ENCODE measurements at regions not wholly inside any gene's neighbourhood (a gene's known extent, or its start where the extent isn't known, plus 50 kb on each side); places are given as distances from the start of the nearest gene placed in this dataset.
A peak's percentile ranks its signal among the peaks of the same experiment; 100 is the strongest.

DNA sequence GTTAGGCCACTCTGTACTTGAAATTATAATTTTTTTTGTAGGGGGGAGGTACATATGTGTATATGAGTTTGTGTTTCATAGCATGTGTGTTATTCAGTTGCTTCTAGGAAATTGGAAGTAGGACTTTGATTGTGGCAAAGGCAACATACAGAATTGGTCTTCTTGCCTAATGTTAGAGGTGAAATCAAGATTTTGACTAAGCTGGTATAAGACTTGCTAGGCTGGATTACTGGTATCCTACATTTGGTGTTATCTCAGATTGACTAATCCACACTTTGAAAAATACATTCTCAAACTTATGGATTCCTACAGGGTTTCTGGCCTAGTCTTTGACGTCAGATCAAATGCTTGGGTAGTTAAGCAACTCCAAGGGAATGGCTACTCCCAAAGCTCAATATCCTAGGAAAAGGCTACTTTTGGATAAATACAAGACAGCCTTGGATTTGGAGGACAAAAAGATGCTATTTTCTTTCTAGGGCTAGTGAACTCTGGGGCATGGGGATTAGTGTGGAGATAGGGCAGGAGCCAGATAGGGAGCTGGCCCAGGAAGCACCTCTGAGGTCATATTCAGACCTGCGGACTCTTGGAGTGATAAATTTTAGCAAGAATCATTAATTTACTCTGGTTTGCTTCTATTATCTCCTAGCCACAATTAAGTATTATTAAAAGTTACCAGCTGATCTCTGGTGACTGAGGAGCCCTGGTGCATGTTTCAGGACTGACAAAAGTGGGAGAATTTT lies 144.0 kb upstream of the RPS23 start:
- H3K9ac ChIP-seq (ENCODE audit: low read length) = no peak overlapping the region
- H3K4me1 ChIP-seq (ENCODE audit: control insufficient read depth in 1 of 2, insufficient read depth in 2 of 2, low read length in 2 of 2) = peaks cover 0 to 71% of the 10 kb centered on the region in 2 experiments; a peak in 2 of 4 replicates
- H3K9me3 ChIP-seq (ENCODE audit: control insufficient read depth in 1 of 2, insufficient read depth in 1 of 2, low read depth in 1 of 2, low read length in 2 of 2) = no peaks in the 10 kb centered on the region
- no peak overlapping the region for H2AFZ ChIP-seq (ENCODE audit: low read depth, low read length, poor library complexity, severe bottlenecking)
- H3K27me3 ChIP-seq (ENCODE audit: insufficient read depth, low read length) = no peaks in the 10 kb centered on the region
- peak overlapping the region; percentile 65; the same call in 1 of the 2 replicates for H3K4me2 ChIP-seq (ENCODE audit: low read length)
- DNase-seq (ENCODE audit: low read depth, low spot score) = no peak
- ChIA-PET CTCF (no interaction called here), RAD21 (ENCODE audit: low non-redundant PET in 1 of 2, low total read pairs in 2 of 2, uncharacterized antibody in 2 of 2, unreplicated experiment in 2 of 2) (no interaction called here), POLR2A (no interaction called here)
- H3K4me3 ChIP-seq (replicated peaks in 1 of 2; ENCODE audit: low read depth in 1 of 2, low read length in 2 of 2) = no peak overlapping the region
- no peak overlapping the region for H3K27ac ChIP-seq (ENCODE audit: low read depth, low read length)
- TF ChIP-seq, protein P1, sequence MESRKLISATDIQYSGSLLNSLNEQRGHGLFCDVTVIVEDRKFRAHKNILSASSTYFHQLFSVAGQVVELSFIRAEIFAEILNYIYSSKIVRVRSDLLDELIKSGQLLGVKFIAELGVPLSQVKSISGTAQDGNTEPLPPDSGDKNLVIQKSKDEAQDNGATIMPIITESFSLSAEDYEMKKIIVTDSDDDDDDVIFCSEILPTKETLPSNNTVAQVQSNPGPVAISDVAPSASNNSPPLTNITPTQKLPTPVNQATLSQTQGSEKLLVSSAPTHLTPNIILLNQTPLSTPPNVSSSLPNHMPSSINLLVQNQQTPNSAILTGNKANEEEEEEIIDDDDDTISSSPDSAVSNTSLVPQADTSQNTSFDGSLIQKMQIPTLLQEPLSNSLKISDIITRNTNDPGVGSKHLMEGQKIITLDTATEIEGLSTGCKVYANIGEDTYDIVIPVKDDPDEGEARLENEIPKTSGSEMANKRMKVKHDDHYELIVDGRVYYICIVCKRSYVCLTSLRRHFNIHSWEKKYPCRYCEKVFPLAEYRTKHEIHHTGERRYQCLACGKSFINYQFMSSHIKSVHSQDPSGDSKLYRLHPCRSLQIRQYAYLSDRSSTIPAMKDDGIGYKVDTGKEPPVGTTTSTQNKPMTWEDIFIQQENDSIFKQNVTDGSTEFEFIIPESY (IDR thresholded peaks at IDR 0.05; ENCODE audit: extremely low read depth, insufficient replicate concordance, low read length) = no peak
- TF ChIP-seq JUND (IDR thresholded peaks at IDR 0.05) (no peak), CBX3 (IDR thresholded peaks at IDR 0.05; ENCODE audit: low read depth) (no peak), ZFX (IDR thresholded peaks at IDR 0.05) (no peak), POLR2AphosphoS5 (IDR thresholded peaks at IDR 0.05; ENCODE audit: low read depth, low read length) (no peak), SRF (IDR thresholded peaks at IDR 0.05; ENCODE audit: low read depth) (no peak)
- H3K36me3 ChIP-seq (ENCODE audit: control insufficient read depth in 1 of 2, insufficient read depth in 2 of 2, low read length in 2 of 2) = no peaks in the 10 kb centered on the region
- no peaks in the 10 kb centered on the region for H3K9me2 ChIP-seq (ENCODE audit: insufficient read depth)
- H3K79me2 ChIP-seq (ENCODE audit: insufficient read depth, low read length) = no peaks in the 10 kb centered on the region
- ATAC-seq = no peak
- no peaks in the 10 kb centered on the region for H4K20me1 ChIP-seq (ENCODE audit: insufficient read depth)
- intact Hi-C loops (cut with micrococcal nuclease) = no loop called here
- no TSS peak for BruUV-seq (replicated peaks)

DNA sequence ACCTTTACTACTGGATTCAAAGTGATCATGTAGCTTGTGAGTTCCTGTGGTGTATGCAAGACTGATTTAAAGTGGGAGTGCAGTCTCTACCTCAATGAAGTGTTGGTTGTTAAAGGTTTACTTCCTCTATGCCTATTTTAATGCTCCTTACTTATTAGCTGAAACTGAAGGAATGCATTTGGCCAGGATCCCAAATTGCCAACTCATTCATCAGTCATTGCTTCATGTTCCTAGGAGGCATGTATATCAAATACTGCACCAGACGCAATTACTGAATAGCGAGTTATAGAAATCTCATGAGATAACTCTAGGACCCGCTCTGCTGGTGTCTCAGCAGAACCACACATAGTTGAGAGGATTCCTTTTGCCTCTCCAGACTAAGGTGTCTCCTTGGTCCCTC lies 143.0 kb upstream of the RPS23 start:
- ChIA-PET POLR2A (no interaction called here), RAD21 (ENCODE audit: low non-redundant PET in 1 of 2, low total read pairs in 2 of 2, uncharacterized antibody in 2 of 2, unreplicated experiment in 2 of 2) (no interaction called here), CTCF (no interaction called here)
- H3K4me1 ChIP-seq (ENCODE audit: control insufficient read depth in 1 of 2, insufficient read depth in 2 of 2, low read length in 2 of 2) = peaks cover 0 to 60% of the 10 kb centered on the region in 2 experiments; a peak in 2 of 4 replicates
- no peak overlapping the region for H3K27ac ChIP-seq (ENCODE audit: low read depth, low read length)
- ATAC-seq (peak; percentile 83), DNase-seq (ENCODE audit: low read depth, low spot score) (peak; percentile 69)
- no peaks in the 10 kb centered on the region for H4K20me1 ChIP-seq (ENCODE audit: insufficient read depth)
- H3K4me2 ChIP-seq (ENCODE audit: low read length) = peak overlapping the region; percentile 65
- peak overlapping the region; percentile 55 for H2AFZ ChIP-seq (ENCODE audit: low read depth, low read length, poor library complexity, severe bottlenecking)
- no peaks in the 10 kb centered on the region for H3K9me3 ChIP-seq (ENCODE audit: control insufficient read depth in 1 of 2, insufficient read depth in 1 of 2, low read depth in 1 of 2, low read length in 2 of 2)
- H3K9me2 ChIP-seq (ENCODE audit: insufficient read depth) = no peaks in the 10 kb centered on the region
- no TSS peak for BruUV-seq (replicated peaks)
- no peaks in the 10 kb centered on the region for H3K27me3 ChIP-seq (ENCODE audit: insufficient read depth, low read length)
- H3K79me2 ChIP-seq (ENCODE audit: insufficient read depth, low read length) = no peaks in the 10 kb centered on the region
- no peaks in the 10 kb centered on the region for H3K36me3 ChIP-seq (ENCODE audit: control insufficient read depth in 1 of 2, insufficient read depth in 2 of 2, low read length in 2 of 2)
- peak overlapping the region in 1 of 2 experiments; percentile 5; a peak in 1 of 4 replicates for H3K4me3 ChIP-seq (replicated peaks in 1 of 2; ENCODE audit: low read depth in 1 of 2, low read length in 2 of 2)
- intact Hi-C loops (cut with micrococcal nuclease) = no loop called here
- 0 out of 2 replicates have a peak overlapping the region, but pooled peaks have one; percentile 5 for H3K9ac ChIP-seq (ENCODE audit: low read length)
- TF ChIP-seq FOSL1 (IDR thresholded peaks at IDR 0.05; ENCODE audit: low read depth) = peak; percentile 61
- TF ChIP-seq, protein P1 (IDR thresholded peaks at IDR 0.05; ENCODE audit: extremely low read depth, insufficient replicate concordance, low read length) = no peak
- TF ChIP-seq POLR2A (IDR thresholded peaks at IDR 0.05; ENCODE audit: borderline replicate concordance, extremely low read depth, insufficient read depth, insufficient read length) = no peak
- no peak for TF ChIP-seq SIN3A (IDR thresholded peaks at IDR 0.05; ENCODE audit: low read depth)
- no peak for TF ChIP-seq EGR1 (IDR thresholded peaks at IDR 0.05; ENCODE audit: low read depth)
- TF ChIP-seq SRF (IDR thresholded peaks at IDR 0.05; ENCODE audit: low read depth) = peak; percentile 59; the same call in 1 of the 2 replicates
- no peak for TF ChIP-seq EZH2phosphoT487 (IDR thresholded peaks at IDR 0.05; ENCODE audit: borderline replicate concordance)
- TF ChIP-seq JUND (IDR thresholded peaks at IDR 0.05) = peak; percentile 46; the same call in 1 of the 2 replicates
- TF ChIP-seq SP1 (IDR thresholded peaks at IDR 0.05; ENCODE audit: low read depth) = peak; percentile 49; the same call in 1 of the 2 replicates
- TF ChIP-seq EZH2 (IDR thresholded peaks at IDR 0.05) = no peak
- peak; percentile 46 for TF ChIP-seq RAD21 (IDR thresholded peaks at IDR 0.05; ENCODE audit: low read depth)
